ENCODE measurements at regions not wholly inside any gene's neighbourhood (a gene's known extent, or its start where the extent isn't known, plus 50 kb on each side); places are given as distances from the start of the nearest gene placed in this dataset.

DNA sequence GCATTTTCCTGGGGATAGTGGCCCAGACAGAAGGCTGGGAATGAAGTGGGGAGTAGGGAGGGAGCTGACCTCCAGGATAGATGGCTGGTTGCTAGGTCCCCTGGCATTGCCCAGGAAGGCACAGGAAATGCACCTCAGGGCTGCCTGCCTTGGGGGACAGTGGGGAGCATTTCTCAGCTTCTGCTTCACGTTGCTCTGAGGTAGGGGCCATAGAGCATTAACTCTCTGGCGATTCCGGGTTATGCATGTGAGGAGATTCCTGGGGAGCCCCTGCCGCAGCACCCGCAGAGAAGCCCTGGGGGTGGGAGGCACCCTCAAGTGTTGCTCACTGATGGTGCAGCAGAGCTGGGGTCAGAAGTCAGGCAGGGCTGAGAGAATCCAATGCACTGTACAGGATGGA lies 256.5 kb downstream of the CYP26B1 start:
- no peak for FAIRE-seq
- Histone ChIP-seq H2AFZ (ENCODE audit: low read length) (no peak overlapping the region), H2BK120ac (replicated peaks; ENCODE audit: low read depth, low read length) (no peak overlapping the region), H2BK20ac (ENCODE audit: low read length) (no peak overlapping the region), H3K4me3 (ENCODE audit: extremely low read depth in 1 of 4, insufficient read depth in 2 of 4, low read depth in 3 of 4, low read length in 4 of 4) (no peak overlapping the region), H3K18ac (ENCODE audit: extremely low read depth, low read length) (no peak overlapping the region), H3K9ac (replicated peaks in 1 of 4; ENCODE audit: extremely low read depth in 1 of 4, low read depth in 3 of 4, low read length in 3 of 4) (no peak overlapping the region), H3K27ac (ENCODE audit: low read depth, low read length) (no peak overlapping the region), H2BK12ac (ENCODE audit: low read depth, low read length) (no peak overlapping the region), H4K20me1 (replicated peaks in 1 of 2; ENCODE audit: control insufficient read depth in 1 of 2, insufficient read depth in 2 of 2, low read length in 2 of 2) (no peaks in the 10 kb centered on the region), H2BK5ac (ENCODE audit: low read depth, low read length) (no peak overlapping the region), H3K27me3 (replicated peaks in 1 of 4; ENCODE audit: control insufficient read depth in 3 of 4, extremely low read depth in 1 of 4, insufficient read depth in 3 of 4, low read length in 3 of 4) (no peaks in the 10 kb centered on the region), H3K14ac (ENCODE audit: insufficient read length) (no peak overlapping the region), H3K4me2 (ENCODE audit: insufficient read depth in 1 of 2, low read depth in 2 of 2, low read length in 2 of 2) (no peak overlapping the region), H3K23ac (ENCODE audit: insufficient read length) (no peak overlapping the region), H3K79me2 (ENCODE audit: control insufficient read depth in 1 of 2, insufficient read depth in 2 of 2, low read length in 2 of 2) (no peaks in the 10 kb centered on the region), H3K4ac (replicated peaks; ENCODE audit: insufficient read length, low read depth, low read length) (no peak overlapping the region), H3K9me3 (ENCODE audit: insufficient read depth in 2 of 2, low read depth in 1 of 2, low read length in 1 of 2) (no peaks in the 10 kb centered on the region), H2AK5ac (ENCODE audit: low read depth, low read length) (no peak overlapping the region), H4K8ac (ENCODE audit: extremely low read depth, insufficient read depth, low read length) (no peak overlapping the region), H3K79me1 (ENCODE audit: low read depth, low read length) (no peaks in the 10 kb centered on the region), H3K56ac (replicated peaks; ENCODE audit: insufficient read length, low read depth, low read length) (no peak overlapping the region), H3K36me3 (ENCODE audit: control insufficient read depth in 2 of 4, insufficient read depth in 4 of 4, low read length in 3 of 4) (no peaks in the 10 kb centered on the region), H4K5ac (ENCODE audit: insufficient read length, low read depth, low read length) (no peak overlapping the region), H2BK15ac (ENCODE audit: low read length) (no peak overlapping the region), H3K23me2 (ENCODE audit: low read depth, low read length) (no peaks in the 10 kb centered on the region), H4K91ac (replicated peaks; ENCODE audit: insufficient read length, low read length) (no peak overlapping the region), H3K4me1 (replicated peaks in 1 of 4; ENCODE audit: control insufficient read depth in 3 of 4, insufficient read depth in 4 of 4, low read length in 3 of 4) (no peaks in the 10 kb centered on the region)
- CTCF ChIA-PET (ENCODE audit: partially characterized antibody) = interaction anchor here (1.1 to 3.3 kb wide), 6 partner anchors 16 to 345 kb away, joined by 3 to 11 read pairs (median 4); no protein-coding TSS in a partner anchor
- 89% methylated on average over 5 of the region's 5 CpGs; no CpG with 5 or more reads in 1 of the 2 experiments for whole genome bisulfite sequencing, 2 experiments (ENCODE audit: extremely low coverage in 1 of 2, insufficient coverage in 1 of 2, insufficient read length in 1 of 2, insufficient replicate concordance in 2 of 2, low coverage in 1 of 2, low lambda C conversion rate in 2 of 2, missing lambda C conversion rate in 1 of 2)
- peak in 1 of 2 experiments; percentile 26 for DNase-seq (ENCODE audit: low read depth in 1 of 2, low spot score in 2 of 2)
- POLR2A ChIA-PET (ENCODE audit: partially characterized antibody) = no interaction called here
- TF ChIP-seq TAF1 (IDR thresholded peaks at IDR 0.05; ENCODE audit: low read depth, low read length) (no peak), FOSL1 (IDR thresholded peaks at IDR 0.05; ENCODE audit: insufficient read depth, low read depth, low read length) (no peak), SIRT6 (IDR thresholded peaks at IDR 0.05; ENCODE audit: low read length) (no peak), EZH2 (IDR thresholded peaks at IDR 0.05; ENCODE audit: low read depth, low read length, severe bottlenecking) (no peak), RFX5 (IDR thresholded peaks at IDR 0.05; ENCODE audit: borderline replicate concordance, low read depth, low read length) (no peak), YY1 (IDR thresholded peaks at IDR 0.05; ENCODE audit: low read depth, low read length) (no peak), SRF (IDR thresholded peaks at IDR 0.05; ENCODE audit: low read depth, low read length) (no peak), TCF12 (IDR thresholded peaks at IDR 0.05; ENCODE audit: low read depth, low read length) (no peak), E2F6 (IDR thresholded peaks at IDR 0.05) (no peak), BCL11A (IDR thresholded peaks at IDR 0.05; ENCODE audit: low read depth in 2 of 2, low read length in 2 of 2) (no peak), SP1 (IDR thresholded peaks at IDR 0.05; ENCODE audit: low read depth, low read length) (no peak), CTBP2 (IDR thresholded peaks at IDR 0.05; ENCODE audit: borderline replicate concordance, insufficient read depth, insufficient read length, low read length) (no peak), TBP (IDR thresholded peaks at IDR 0.05; ENCODE audit: low read depth, low read length) (no peak)
- TF ChIP-seq, protein P1, sequence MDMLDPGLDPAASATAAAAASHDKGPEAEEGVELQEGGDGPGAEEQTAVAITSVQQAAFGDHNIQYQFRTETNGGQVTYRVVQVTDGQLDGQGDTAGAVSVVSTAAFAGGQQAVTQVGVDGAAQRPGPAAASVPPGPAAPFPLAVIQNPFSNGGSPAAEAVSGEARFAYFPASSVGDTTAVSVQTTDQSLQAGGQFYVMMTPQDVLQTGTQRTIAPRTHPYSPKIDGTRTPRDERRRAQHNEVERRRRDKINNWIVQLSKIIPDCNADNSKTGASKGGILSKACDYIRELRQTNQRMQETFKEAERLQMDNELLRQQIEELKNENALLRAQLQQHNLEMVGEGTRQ (IDR thresholded peaks at IDR 0.05; ENCODE audit: low read length) = no peak
